SK-N-SH treated with all-trans-retinoic acid at 6 μM for 48 hours (cell line): ENCODE measurements at regions not wholly inside any gene's neighbourhood (a gene's known extent, or its start where the extent isn't known, plus 50 kb on each side); places are given as distances from the start of the nearest gene placed in this dataset.

Experiments
- ATAC-seq: fragments of 200-7000 bp; cut with Tn5 transposase; 3 replicates; pipeline ENCODE4 v1.9.1; 2020; ENCODE audit warnings: mild to moderate bottlenecking, moderate library complexity
- ARNTL ChIP-seq: fragments of 450-650 bp; formaldehyde crosslinking; IDR thresholded peaks from 2 replicates; pipeline ENCODE4 v1.5.0; 2020; ENCODE audit warnings: low read depth, mild to moderate bottlenecking, moderate library complexity, borderline replicate concordance
- BACH2 ChIP-seq: fragments of 250-450 bp; sonication (Bioruptor Pico); IDR thresholded peaks from 2 replicates; pipeline ENCODE4 v1.9.0; 2021; ENCODE audit warnings: mild to moderate bottlenecking, borderline replicate concordance
- CSDC2 ChIP-seq: fragments of 250-450 bp; sonication (Bioruptor Pico); IDR thresholded peaks from 2 replicates; pipeline ENCODE4 v1.5.0; 2020; ENCODE audit warnings: mild to moderate bottlenecking, moderate library complexity
- CSRNP3 ChIP-seq: fragments of 250-450 bp; sonication (Bioruptor Pico); IDR thresholded peaks from 2 replicates; pipeline ENCODE4 v1.5.1; 2021; ENCODE audit warnings: mild to moderate bottlenecking, moderate library complexity
- ESRRG ChIP-seq: fragments of 250-450 bp; sonication (Bioruptor Pico); IDR thresholded peaks from 2 replicates; pipeline ENCODE4 v1.6.1; 2021; ENCODE audit warnings: mild to moderate bottlenecking
- GLIS3 ChIP-seq: fragments of 250-450 bp; sonication (Bioruptor Pico); IDR thresholded peaks from 2 replicates; pipeline ENCODE4 v1.5.0; 2020; ENCODE audit warnings: mild to moderate bottlenecking, moderate library complexity
- ISL1 ChIP-seq: fragments of 250-450 bp; sonication (Bioruptor Pico); IDR thresholded peaks from 2 replicates; pipeline ENCODE4 v2.1.2; 2022; ENCODE audit warnings: mild to moderate bottlenecking, moderate library complexity
- OSR1 ChIP-seq: fragments of 250-450 bp; sonication (Bioruptor Pico); IDR thresholded peaks from 2 replicates; pipeline ENCODE4 v1.8.0; 2022; ENCODE audit warnings: moderate library complexity, mild to moderate bottlenecking, inconsistent platforms
- PATZ1 ChIP-seq: fragments of 250-450 bp; sonication (Bioruptor Pico); IDR thresholded peaks from 2 replicates; pipeline ENCODE4 v1.8.0; 2020; ENCODE audit warnings: mild to moderate bottlenecking, moderate library complexity, borderline replicate concordance
- POU6F1 ChIP-seq: fragments of 250-450 bp; sonication (Bioruptor Pico); IDR thresholded peaks from 2 replicates; pipeline ENCODE4 v1.8.0; 2021; ENCODE audit warnings: low read depth, mild to moderate bottlenecking, moderate library complexity, borderline replicate concordance
- PPARA ChIP-seq: fragments of 250-450 bp; sonication (Bioruptor Pico); IDR thresholded peaks from 2 replicates; pipeline ENCODE4 v1.5.0; 2020; ENCODE audit warnings: mild to moderate bottlenecking, borderline replicate concordance
- RARB ChIP-seq: fragments of 250-450 bp; sonication (Bioruptor Pico); IDR thresholded peaks from 2 replicates; pipeline ENCODE4 v1.8.0; 2021; ENCODE audit warnings: mild to moderate bottlenecking, moderate library complexity
- SNAI2 ChIP-seq: fragments of 250-450 bp; sonication (Bioruptor Pico); IDR thresholded peaks from 2 replicates; pipeline ENCODE4 v1.5.0; 2020; ENCODE audit warnings: mild to moderate bottlenecking, moderate library complexity
- TCF4 ChIP-seq: fragments of 250-450 bp; sonication (Bioruptor Pico); IDR thresholded peaks from 2 replicates; pipeline ENCODE4 v1.8.0; 2021; ENCODE audit warnings: mild to moderate bottlenecking, moderate library complexity, borderline replicate concordance
- TOX ChIP-seq: fragments of 250-450 bp; sonication (Bioruptor Pico); IDR thresholded peaks from 2 replicates; pipeline ENCODE4 v1.8.0; 2021; ENCODE audit warnings: mild to moderate bottlenecking, moderate library complexity, borderline replicate concordance
- ZC3H10 ChIP-seq: fragments of 250-450 bp; sonication (Bioruptor Pico); IDR thresholded peaks from 2 replicates; pipeline ENCODE4 v1.5.1; 2021; ENCODE audit warnings: mild to moderate bottlenecking, moderate library complexity
- ZFP30 ChIP-seq: fragments of 450-650 bp; formaldehyde crosslinking; IDR thresholded peaks from 2 replicates; pipeline ENCODE4 v1.5.0; 2022; ENCODE audit warnings: mild to moderate bottlenecking, moderate library complexity
- ZNF70 ChIP-seq: fragments of 450-650 bp; formaldehyde crosslinking; IDR thresholded peaks from 2 replicates; pipeline ENCODE4 v1.5.0; 2020; ENCODE audit warnings: mild to moderate bottlenecking, moderate library complexity
- ZNF8 ChIP-seq: fragments of 450-650 bp; formaldehyde crosslinking; IDR thresholded peaks from 2 replicates; pipeline ENCODE4 v1.5.0; 2020; ENCODE audit warnings: mild to moderate bottlenecking, moderate library complexity

GRCh38 chr2:224210286-224211180 is 171.4 kb upstream of the SERPINE2 start:
- no peak for TF ChIP-seq POU6F1 (CRISPR knock-in tag)
- no peak for TF ChIP-seq CSRNP3 (CRISPR knock-in tag)
- TF ChIP-seq ISL1 (CRISPR knock-in tag): peak; percentile 19; the same call in 1 of the 2 replicates
- ATAC-seq: peak; percentile 25; the same call in 2 of the 3 replicates

GRCh38 chr2:224209555-224210285 is 170.6 kb upstream of the SERPINE2 start:
- ATAC-seq: no peak
- TF ChIP-seq PPARA (no peak), ZFP30 (CRISPR knock-in tag) (no peak), GLIS3 (CRISPR knock-in tag) (no peak), ZNF8 (CRISPR knock-in tag) (no peak), ZNF70 (CRISPR knock-in tag) (no peak), BACH2 (CRISPR knock-in tag) (no peak), ARNTL (CRISPR knock-in tag) (no peak), ZC3H10 (CRISPR knock-in tag) (no peak), TOX (no peak), ESRRG (CRISPR knock-in tag) (no peak), OSR1 (CRISPR knock-in tag) (no peak), CSDC2 (CRISPR knock-in tag) (no peak), PATZ1 (CRISPR knock-in tag) (no peak), POU6F1 (CRISPR knock-in tag) (no peak), RARB (CRISPR knock-in tag) (no peak), CSRNP3 (CRISPR knock-in tag) (no peak)
- TF ChIP-seq, all 23 proteins: peak for 0

GRCh38 chr2:224208443-224208842 is 169.4 kb upstream of the SERPINE2 start:
- TF ChIP-seq CSDC2 (CRISPR knock-in tag): no peak
- TF ChIP-seq POU6F1 (CRISPR knock-in tag): no peak
- no peak for TF ChIP-seq PPARA
- TF ChIP-seq SNAI2 (CRISPR knock-in tag): no peak
- TF ChIP-seq TCF4 (CRISPR knock-in tag): no peak
- no peak for TF ChIP-seq ZNF70 (CRISPR knock-in tag)
- no peak for TF ChIP-seq ARNTL (CRISPR knock-in tag)
- TF ChIP-seq RARB (CRISPR knock-in tag): no peak
- no peak for TF ChIP-seq TOX
- no peak for TF ChIP-seq BACH2 (CRISPR knock-in tag)
- no peak for TF ChIP-seq ESRRG (CRISPR knock-in tag)
- no peak for ATAC-seq
